Gastrocnemius medialis (tissue), 4 donors: ENCODE measurements at regions not wholly inside any gene's neighbourhood (a gene's known extent, or its start where the extent isn't known, plus 50 kb on each side); places are given as distances from the start of the nearest gene placed in this dataset.

Experiments used
- ATAC-seq, 2 donors: fragments of 150-250 bp; one replicate each; pipeline ENCODE4 v1.9.1; 2016
- DNase-seq, 2 donors: peaks; one replicate each; pipeline ENCODE4 v3.0.0-alpha.2; 2019
- H3K27ac ChIP-seq, 4 donors: fragments of 200-600 bp; sonication (generic); 1 replicate in 1 of 4; 2 replicates in 3 of 4; pipeline ENCODE4 v1.5.1; 2016 to 2018; ENCODE audit warnings: mild to moderate bottlenecking in 2 of 4, moderate library complexity in 1 of 4
- H3K27me3 ChIP-seq, 3 donors: fragments of 200-600 bp; sonication (generic) in 2 of 3; 1 replicate in 1 of 3; 2 replicates in 2 of 3; pipeline versions ENCODE4 v1.5.1 to v1.6.0; 2016 to 2019; ENCODE audit warnings: mild to moderate bottlenecking in 1 of 3, moderate library complexity in 1 of 3
- H3K36me3 ChIP-seq, 2 donors: fragments of 200-600 bp; sonication (generic) in 1 of 2; one replicate each; pipeline ENCODE4 v1.5.1; 2017 to 2018
- H3K4me1 ChIP-seq, 2 donors: fragments of 200-600 bp; sonication (generic) in 1 of 2; one replicate each; pipeline ENCODE4 v1.5.1; 2016 to 2017; ENCODE audit warnings: mild to moderate bottlenecking in 2 of 2
- H3K4me3 ChIP-seq, 4 donors: fragments of 200-600 bp; sonication (generic) in 3 of 4; 1 replicate in 1 of 4; 2 replicates in 3 of 4; pipeline ENCODE4 v1.5.1; 2016 to 2019; ENCODE audit warnings: mild to moderate bottlenecking in 2 of 4
- H3K9me3 ChIP-seq, 3 donors: fragments of 200-600 bp; sonication (generic) in 2 of 3; 1 replicate in 1 of 3; 2 replicates in 2 of 3; pipeline ENCODE4 v1.5.1; 2016 to 2019
- POLR2A ChIP-seq, 2 donors: fragments of 450-650 bp; IDR thresholded peaks; one replicate each; pipeline ENCODE4 v1.6.1; 2017; ENCODE audit warnings: antibody characterized with exemption in 2 of 2, mild to moderate bottlenecking in 2 of 2, moderate library complexity in 2 of 2
- in situ Hi-C, 4 donors: fragments of 200-750 bp; cut with MboI; loops; one replicate each; pipeline versions ENCODE4 v1.15.0 to v1.8.0; 2017; ENCODE audit warnings: low sequenced_read_pairs in 4 of 4
- intact Hi-C: fragments of 100-400 bp; cut with DNase I; formaldehyde crosslinking; loops from one replicate; pipeline ENCODE4 v1.15.1; 2023; ENCODE audit warnings: low total_unique reads
- TF ChIP-seq, protein P1 (sequence below), 5 experiments: fragments of 450-650 bp in 3 of 5; fragments of 200-600 bp in 2 of 5; sonication (generic) in 2 of 5; IDR thresholded peaks in 4 of 5; conservative IDR thresholded peaks in 1 of 5; 1 replicate in 4 of 5; 2 replicates in 1 of 5; pipeline ENCODE4 v1.5.1; 2016 to 2019; ENCODE audit warnings: antibody characterized with exemption in 5 of 5, mild to moderate bottlenecking in 3 of 5, moderate library complexity in 3 of 5

- TF ChIP-seq, protein P1, sequence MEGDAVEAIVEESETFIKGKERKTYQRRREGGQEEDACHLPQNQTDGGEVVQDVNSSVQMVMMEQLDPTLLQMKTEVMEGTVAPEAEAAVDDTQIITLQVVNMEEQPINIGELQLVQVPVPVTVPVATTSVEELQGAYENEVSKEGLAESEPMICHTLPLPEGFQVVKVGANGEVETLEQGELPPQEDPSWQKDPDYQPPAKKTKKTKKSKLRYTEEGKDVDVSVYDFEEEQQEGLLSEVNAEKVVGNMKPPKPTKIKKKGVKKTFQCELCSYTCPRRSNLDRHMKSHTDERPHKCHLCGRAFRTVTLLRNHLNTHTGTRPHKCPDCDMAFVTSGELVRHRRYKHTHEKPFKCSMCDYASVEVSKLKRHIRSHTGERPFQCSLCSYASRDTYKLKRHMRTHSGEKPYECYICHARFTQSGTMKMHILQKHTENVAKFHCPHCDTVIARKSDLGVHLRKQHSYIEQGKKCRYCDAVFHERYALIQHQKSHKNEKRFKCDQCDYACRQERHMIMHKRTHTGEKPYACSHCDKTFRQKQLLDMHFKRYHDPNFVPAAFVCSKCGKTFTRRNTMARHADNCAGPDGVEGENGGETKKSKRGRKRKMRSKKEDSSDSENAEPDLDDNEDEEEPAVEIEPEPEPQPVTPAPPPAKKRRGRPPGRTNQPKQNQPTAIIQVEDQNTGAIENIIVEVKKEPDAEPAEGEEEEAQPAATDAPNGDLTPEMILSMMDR (IDR thresholded peaks at IDR 0.05 in 4 of 5, conservative IDR thresholded peaks at IDR 0.05 in 1 of 5) = no peak
- no peak for TF ChIP-seq POLR2A (IDR thresholded peaks at IDR 0.05)
- ATAC-seq (no peak), DNase-seq (no peak)
- intact Hi-C loops (no loop called here), in situ Hi-C loops (no loop called here)
- Histone ChIP-seq H3K4me1 (peaks cover 5 to 16% of the 10 kb centered on the region in 2 donors), H3K36me3 (no peaks in the 10 kb centered on the region), H3K9me3 (no peaks in the 10 kb centered on the region), H3K27ac (no peak overlapping the region), H3K27me3 (no peaks in the 10 kb centered on the region), H3K4me3 (no peak overlapping the region)
These were observed 264.4 kb upstream of the TCERG1L start for GRCh38 chr10:131575877-131576276.

- in situ Hi-C loops = no loop called here
- Histone ChIP-seq H3K4me3 (no peak overlapping the region), H3K4me1 (peaks cover 5 to 16% of the 10 kb centered on the region in 2 donors), H3K36me3 (no peaks in the 10 kb centered on the region), H3K27ac (no peak overlapping the region), H3K27me3 (no peaks in the 10 kb centered on the region), H3K9me3 (no peaks in the 10 kb centered on the region)
- DNase-seq (no peak), ATAC-seq (no peak)
- intact Hi-C loops = no loop called here
- TF ChIP-seq, protein P1 (IDR thresholded peaks at IDR 0.05 in 4 of 5, conservative IDR thresholded peaks at IDR 0.05 in 1 of 5) = no peak
- no peak for TF ChIP-seq POLR2A (IDR thresholded peaks at IDR 0.05)
These were observed 265.0 kb upstream of the TCERG1L start for GRCh38 chr10:131576341-131577177.

DNA sequence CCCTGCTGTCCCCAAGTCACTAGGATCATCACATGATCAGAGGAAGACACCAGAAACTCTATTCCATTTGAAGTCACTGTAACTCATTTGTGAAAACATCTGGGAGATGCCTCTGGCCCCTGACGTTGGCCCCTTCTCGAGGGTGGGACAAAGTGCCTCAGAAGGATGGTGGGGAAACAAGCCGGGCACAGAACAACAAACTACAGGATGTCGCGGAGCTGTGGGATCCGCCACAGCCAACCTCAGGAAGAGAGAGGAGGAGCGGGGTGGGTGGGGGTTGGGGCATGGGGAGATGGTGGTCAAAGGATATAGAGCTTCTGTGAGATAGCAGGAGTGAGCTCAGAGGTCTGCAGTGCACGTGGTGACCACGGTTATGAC lies 265.6 kb upstream of the TCERG1L start:
- DNase-seq (no peak), ATAC-seq (no peak)
- intact Hi-C loops (no loop called here), in situ Hi-C loops (no loop called here)
- H3K27ac ChIP-seq = no peak overlapping the region
- TF ChIP-seq, protein P1 (IDR thresholded peaks at IDR 0.05 in 4 of 5, conservative IDR thresholded peaks at IDR 0.05 in 1 of 5) = no peak
- TF ChIP-seq POLR2A (IDR thresholded peaks at IDR 0.05) = no peak
- H3K9me3 ChIP-seq = no peaks in the 10 kb centered on the region
- H3K36me3 ChIP-seq = no peaks in the 10 kb centered on the region
- no peak overlapping the region for H3K4me3 ChIP-seq
- H3K4me1 ChIP-seq = peaks cover 5 to 16% of the 10 kb centered on the region in 2 donors
- H3K27me3 ChIP-seq = no peaks in the 10 kb centered on the region

GRCh38 chr10:131577786-131578471 lies 266.4 kb upstream of the TCERG1L start:
- TF ChIP-seq POLR2A (IDR thresholded peaks at IDR 0.05) = no peak
- TF ChIP-seq, protein P1 (IDR thresholded peaks at IDR 0.05 in 4 of 5, conservative IDR thresholded peaks at IDR 0.05 in 1 of 5) = no peak
- H3K9me3 ChIP-seq = no peaks in the 10 kb centered on the region
- intact Hi-C loops (no loop called here), in situ Hi-C loops (no loop called here)
- H3K4me1 ChIP-seq = peaks cover 5 to 16% of the 10 kb centered on the region in 2 donors
- no peak overlapping the region for H3K27ac ChIP-seq
- no peak for DNase-seq
- no peaks in the 10 kb centered on the region for H3K27me3 ChIP-seq
- H3K36me3 ChIP-seq = no peaks in the 10 kb centered on the region
- no peak for ATAC-seq
- H3K4me3 ChIP-seq = no peak overlapping the region
